ENCODE measurements at regions not wholly inside any gene's neighbourhood (a gene's known extent, or its start where the extent isn't known, plus 50 kb on each side); places are given as distances from the start of the nearest gene placed in this dataset.
"Not testable (repeated sequence)": the region's sequence is repeated elsewhere in the genome, so short reads cannot be mapped to it uniquely, and the experiment has no call there.

DNA sequence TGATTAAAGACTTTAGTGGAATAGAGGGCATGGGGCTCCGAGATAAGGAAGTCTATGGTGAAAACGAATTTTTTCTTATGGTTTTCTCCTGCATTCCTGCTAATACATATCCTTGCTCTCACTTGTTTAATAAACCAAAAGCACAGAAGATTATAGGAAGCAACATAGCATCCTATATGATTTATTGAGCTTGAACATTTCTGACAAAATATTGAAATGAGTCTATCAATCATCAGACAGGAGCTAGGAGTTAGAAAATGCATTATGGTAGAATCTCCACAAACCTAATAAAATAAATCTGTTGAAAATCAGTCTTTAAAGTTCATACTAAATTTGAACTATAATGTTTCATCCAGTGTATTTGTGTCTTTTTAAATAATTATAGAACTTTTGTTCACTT is 554.6 kb upstream of the RGMB start:
- no peak overlapping the region for H3K27ac ChIP-seq
- no peaks in the 10 kb centered on the region for H3K36me3 ChIP-seq
- intact Hi-C loops (cut with DNase I) = no loop called here
- H3K4me3 ChIP-seq = no peak overlapping the region
- TF ChIP-seq, protein P1, sequence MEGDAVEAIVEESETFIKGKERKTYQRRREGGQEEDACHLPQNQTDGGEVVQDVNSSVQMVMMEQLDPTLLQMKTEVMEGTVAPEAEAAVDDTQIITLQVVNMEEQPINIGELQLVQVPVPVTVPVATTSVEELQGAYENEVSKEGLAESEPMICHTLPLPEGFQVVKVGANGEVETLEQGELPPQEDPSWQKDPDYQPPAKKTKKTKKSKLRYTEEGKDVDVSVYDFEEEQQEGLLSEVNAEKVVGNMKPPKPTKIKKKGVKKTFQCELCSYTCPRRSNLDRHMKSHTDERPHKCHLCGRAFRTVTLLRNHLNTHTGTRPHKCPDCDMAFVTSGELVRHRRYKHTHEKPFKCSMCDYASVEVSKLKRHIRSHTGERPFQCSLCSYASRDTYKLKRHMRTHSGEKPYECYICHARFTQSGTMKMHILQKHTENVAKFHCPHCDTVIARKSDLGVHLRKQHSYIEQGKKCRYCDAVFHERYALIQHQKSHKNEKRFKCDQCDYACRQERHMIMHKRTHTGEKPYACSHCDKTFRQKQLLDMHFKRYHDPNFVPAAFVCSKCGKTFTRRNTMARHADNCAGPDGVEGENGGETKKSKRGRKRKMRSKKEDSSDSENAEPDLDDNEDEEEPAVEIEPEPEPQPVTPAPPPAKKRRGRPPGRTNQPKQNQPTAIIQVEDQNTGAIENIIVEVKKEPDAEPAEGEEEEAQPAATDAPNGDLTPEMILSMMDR (IDR thresholded peaks at IDR 0.05) = no peak
- DNase-seq = no peak
- 63 to 71% methylated on average over 2 of the region's 2 CpGs for WGBS, 2 donors
- ATAC-seq = no peak
- peaks cover 0 to 5% (median 0%) of the 10 kb centered on the region in 11 donors for H3K9me3 ChIP-seq
- no peaks in the 10 kb centered on the region for H3K4me1 ChIP-seq
- no peaks in the 10 kb centered on the region for H3K27me3 ChIP-seq

DNA sequence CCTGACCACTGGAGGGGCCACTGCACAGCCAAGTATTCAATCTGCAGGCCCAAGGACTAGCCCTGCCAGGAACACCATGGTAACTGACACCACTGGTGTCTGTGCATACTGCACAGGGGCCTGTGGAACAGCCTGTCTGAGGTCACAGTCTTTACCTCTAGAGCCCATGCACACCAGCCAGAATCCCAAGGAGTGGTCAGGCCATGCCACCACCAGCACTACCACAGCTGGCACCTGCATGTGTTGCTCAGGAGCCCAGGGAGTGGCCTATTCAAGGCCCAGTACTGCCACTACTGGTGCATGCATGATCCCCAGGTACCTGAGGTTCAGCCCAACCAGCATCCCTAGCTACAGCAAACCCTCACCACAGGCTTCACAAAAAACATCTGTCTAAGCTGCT is 546.0 kb upstream of the RGMB start:
- TF ChIP-seq, protein P1 (IDR thresholded peaks at IDR 0.05) = no peak
- intact Hi-C loops (cut with DNase I) = no loop called here
- ATAC-seq (no peak), DNase-seq (no peak)
- Histone ChIP-seq H3K27ac (no peak overlapping the region), H3K4me3 (no peak overlapping the region), H3K9me3 (peaks cover 0 to 60% (median 20%) of the 10 kb centered on the region in 11 donors), H3K27me3 (no peaks in the 10 kb centered on the region), H3K4me1 (no peaks in the 10 kb centered on the region), H3K36me3 (no peaks in the 10 kb centered on the region)

DNA sequence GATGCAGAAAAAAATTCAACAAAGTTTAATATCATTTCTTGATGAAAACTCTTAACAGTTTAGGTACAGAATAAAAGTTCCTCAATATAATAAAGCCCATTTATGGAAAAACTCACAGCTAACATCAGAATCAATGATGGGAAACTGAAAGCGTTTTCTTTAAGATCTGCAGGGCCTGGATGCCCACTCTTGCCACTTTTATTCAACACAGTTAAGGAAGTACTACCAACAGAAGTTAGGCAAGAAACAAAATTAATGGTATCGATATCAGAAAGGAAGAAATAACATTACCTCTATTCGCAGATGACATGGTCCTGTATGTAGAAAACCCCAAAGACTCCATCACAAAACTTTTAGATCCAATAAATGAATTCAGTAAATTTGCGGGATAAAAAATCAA is 542.4 kb upstream of the RGMB start:
- intact Hi-C loops (cut with DNase I) = no loop called here
- TF ChIP-seq, protein P1 (IDR thresholded peaks at IDR 0.05) = no peak
- Histone ChIP-seq H3K4me1 (no peaks in the 10 kb centered on the region), H3K27me3 (no peaks in the 10 kb centered on the region), H3K27ac (no peak overlapping the region), H3K36me3 (no peaks in the 10 kb centered on the region), H3K9me3 (peaks cover 0 to 65% (median 17%) of the 10 kb centered on the region in 11 donors), H3K4me3 (no peak overlapping the region)
- WGBS, 2 donors = 74 to 88% methylated on average over 4 of the region's 4 CpGs
- DNase-seq (no peak), ATAC-seq (no peak)

DNA sequence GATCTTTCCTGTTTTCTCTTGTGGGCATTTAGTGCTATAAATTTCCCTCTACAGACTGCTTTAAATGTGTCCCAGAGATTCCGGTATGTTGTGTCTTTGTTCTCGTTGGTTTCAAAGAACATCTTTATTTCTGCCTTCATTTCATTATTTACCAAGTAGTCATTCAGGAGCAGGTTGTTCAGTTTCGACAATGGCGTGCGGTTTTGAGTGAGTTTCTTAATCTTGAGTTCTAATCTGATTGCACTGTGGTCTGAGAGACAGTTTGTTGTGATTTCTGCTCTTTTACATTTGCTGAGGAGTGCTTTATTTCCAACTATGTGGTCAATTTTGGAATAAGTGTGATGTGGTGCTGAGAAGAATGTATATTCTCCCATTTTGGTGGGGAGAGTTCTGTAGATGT is 535.7 kb upstream of the RGMB start:
- WGBS, 2 donors = 83 to 91% methylated on average over 5 of the region's 5 CpGs
- peaks cover 0 to 66% (median 10%) of the 10 kb centered on the region in 11 donors for H3K9me3 ChIP-seq
- H3K36me3 ChIP-seq; H3K27ac ChIP-seq; H3K4me1 ChIP-seq; DNase-seq; intact Hi-C loops (cut with DNase I); H3K4me3 ChIP-seq; ATAC-seq; H3K27me3 ChIP-seq: not testable (repeated sequence)

DNA sequence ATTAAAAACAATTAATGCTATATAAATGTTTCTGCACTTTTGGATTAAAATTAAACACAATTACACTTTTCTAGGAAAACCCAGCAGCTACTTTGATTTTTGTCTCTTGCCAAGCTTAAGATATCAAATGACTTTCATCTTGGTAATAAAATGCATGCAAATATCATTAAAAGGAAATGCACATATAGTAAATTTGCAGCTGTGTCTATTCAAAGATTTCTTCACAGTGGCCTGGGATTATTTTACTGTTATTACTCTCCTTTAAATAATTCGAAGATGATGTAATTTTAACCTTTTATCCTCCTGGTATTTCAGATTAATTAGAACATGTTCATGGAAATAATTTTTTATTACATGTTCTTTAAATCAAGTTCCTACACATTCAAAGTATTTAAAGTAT is 529.5 kb upstream of the RGMB start:
- Histone ChIP-seq H3K4me3 (no peak overlapping the region), H3K4me1 (no peaks in the 10 kb centered on the region), H3K27me3 (no peaks in the 10 kb centered on the region), H3K27ac (no peak overlapping the region), H3K36me3 (no peaks in the 10 kb centered on the region), H3K9me3 (peaks cover 0 to 24% (median 0%) of the 10 kb centered on the region in 11 donors)
- TF ChIP-seq, protein P1 (IDR thresholded peaks at IDR 0.05) = no peak
- ATAC-seq (no peak), DNase-seq (no peak)
- intact Hi-C loops (cut with DNase I) = no loop called here
- WGBS, 2 donors = 57 to 58% methylated on average over 1 of the region's 1 CpG
